T-cell (primary cell): ENCODE measurements at regions not wholly inside any gene's neighbourhood (a gene's known extent, or its start where the extent isn't known, plus 50 kb on each side); places are given as distances from the start of the nearest gene placed in this dataset.

Source experiments
- ATAC-seq, 4 experiments: fragments of 200-7000 bp in 3 of 4; fragments of 150-1000 bp in 1 of 4; cut with Tn5 transposase; replicated peaks in 1 of 4; 1 replicate in 3 of 4; 2 replicates in 1 of 4; pipeline ENCODE4 v1.10.0; 2021; ENCODE audit warnings: moderate library complexity in 3 of 4, mild to moderate bottlenecking in 2 of 4, moderate number of reproducible peaks in 1 of 4
- CTCF ChIA-PET, 2 donors: fragments of 300-600 bp; sonication (Branson Sonifier 250); formaldehyde crosslinking; loops; one replicate each; lab custom pipeline; 2022; ENCODE audit warnings: antibody characterized with exemption in 2 of 2; lab: Charles Lee
- POLR2A ChIA-PET, 2 donors: fragments of 300-600 bp; sonication (Branson Sonifier 250); formaldehyde crosslinking; loops; one replicate each; lab custom pipeline; 2022; ENCODE audit warnings: antibody characterized with exemption in 2 of 2; lab: Charles Lee
- DNase-seq, 35 experiments: peaks; one replicate each; pipeline versions ENCODE4 v3.0.0 to v3.0.0-alpha.2; 2013 to 2023
- H3K27ac ChIP-seq: one replicate; pipeline ENCODE4 v1.5.1; 2013; ENCODE audit warnings: low read length
- H3K27me3 ChIP-seq, 2 experiments: replicated peaks in 1 of 2; 1 replicate in 1 of 2; 2 replicates in 1 of 2; pipeline versions ENCODE4 v1.6.1 to v1.7.0; 2013; ENCODE audit warnings: low read length in 1 of 2, mixed read lengths in 1 of 2; ENCODE audit not compliant: control insufficient read depth in 2 of 2, insufficient read depth in 2 of 2; ENCODE audit errors: extremely low read depth in 1 of 2
- H3K36me3 ChIP-seq, 2 donors: 1 replicate in 1 of 2; 2 replicates in 1 of 2; pipeline versions ENCODE4 v1.6.1 to v1.7.0; 2013; ENCODE audit warnings: low read length in 1 of 2; ENCODE audit not compliant: control insufficient read depth in 2 of 2, insufficient read depth in 1 of 2; ENCODE audit errors: extremely low read depth in 1 of 2
- H3K4me1 ChIP-seq, 2 experiments: 1 replicate in 1 of 2; 2 replicates in 1 of 2; pipeline versions ENCODE4 v1.6.1 to v1.7.0; 2013; ENCODE audit warnings: low read length in 2 of 2, mixed read lengths in 1 of 2; ENCODE audit not compliant: insufficient read depth in 2 of 2, control insufficient read depth in 1 of 2; ENCODE audit errors: extremely low read depth in 1 of 2
- H3K4me3 ChIP-seq, 2 donors: 1 replicate in 1 of 2; 2 replicates in 1 of 2; pipeline versions ENCODE4 v1.5.1 to v1.7.0; 2013; ENCODE audit warnings: mild to moderate bottlenecking in 2 of 2, low read length in 1 of 2, moderate library complexity in 1 of 2; ENCODE audit not compliant: control insufficient read depth in 1 of 2; ENCODE audit errors: extremely low read depth in 1 of 2
- H3K9me3 ChIP-seq: 2 replicates; pipeline ENCODE4 v1.7.0; 2013
- H3K27ac Mint-ChIP-seq, 2 donors: one replicate each; pipeline ENCODE4 v1.8.0; 2020 to 2021; ENCODE audit warnings: mild to moderate bottlenecking in 2 of 2, mixed read lengths in 2 of 2
- H3K27me3 Mint-ChIP-seq, 2 donors: one replicate each; pipeline ENCODE4 v1.8.0; 2021 to 2022; ENCODE audit warnings: mixed read lengths in 2 of 2
- H3K36me3 Mint-ChIP-seq: one replicate; pipeline ENCODE4 v1.8.0; 2021; ENCODE audit warnings: mixed read lengths
- H3K4me1 Mint-ChIP-seq, 3 donors: one replicate each; pipeline ENCODE4 v1.8.0; 2020 to 2022; ENCODE audit warnings: mixed read lengths in 3 of 3, mild to moderate bottlenecking in 1 of 3
- H3K4me3 Mint-ChIP-seq, 3 donors: one replicate each; pipeline ENCODE4 v1.8.0; 2020 to 2022; ENCODE audit warnings: mild to moderate bottlenecking in 3 of 3, mixed read lengths in 3 of 3, moderate library complexity in 3 of 3
- H3K9me3 Mint-ChIP-seq, 3 donors: one replicate each; pipeline ENCODE4 v1.8.0; 2020 to 2022; ENCODE audit warnings: mixed read lengths in 3 of 3
- WGBS: methylation state at CpG from one replicate; pipeline ENCODE4 v1.1.5; 2013; ENCODE audit warnings: missing lambda C conversion rate; ENCODE audit not compliant: insufficient coverage; 5-methylcytosine and 5-hydroxymethylcytosine counted together

DNA sequence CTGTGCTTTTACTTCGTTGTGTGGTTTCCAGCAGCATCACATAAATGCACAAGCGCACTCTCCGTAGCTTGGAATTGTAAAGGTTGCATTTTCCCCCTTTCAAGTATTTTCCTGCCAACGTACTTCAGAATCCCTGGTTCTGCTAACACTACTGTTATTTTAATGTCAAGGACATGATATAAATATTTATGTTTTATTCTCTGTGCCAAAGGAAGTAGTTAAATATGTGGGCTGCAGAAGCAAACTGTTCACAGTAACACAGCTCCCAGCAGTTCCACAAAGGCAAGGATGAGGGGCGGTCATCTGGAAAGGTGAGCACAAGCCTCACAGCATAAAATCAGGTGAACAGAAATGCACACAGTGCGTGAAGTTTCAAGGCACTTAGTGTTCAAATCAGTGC is 85.3 kb upstream of the PDE10A start:
- no CpG with 5 or more reads among the region's 6 CpGs for WGBS
- CTCF ChIA-PET: no interaction called here

DNA sequence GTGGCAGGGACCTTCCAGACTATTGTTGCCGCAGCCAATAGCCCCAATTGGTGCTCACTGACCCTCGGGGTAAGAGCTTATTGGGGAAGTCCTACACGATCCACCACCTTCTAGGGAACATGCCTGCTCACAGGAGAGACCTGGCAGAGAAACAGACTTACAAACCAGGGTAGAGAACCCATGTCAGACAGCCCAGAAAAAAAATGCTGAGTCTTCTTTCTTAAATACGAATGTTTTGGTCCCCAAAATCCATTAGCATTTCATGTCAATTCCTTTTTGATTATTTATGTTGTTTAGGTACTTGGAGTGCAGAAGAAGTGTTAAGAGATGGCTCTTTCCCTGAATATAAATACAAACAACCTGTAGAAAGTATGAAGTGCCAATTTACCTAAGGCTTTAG is 84.9 kb upstream of the PDE10A start:
- Histone ChIP-seq H3K27ac (no peak overlapping the region), H3K4me1 (no peaks in the 10 kb centered on the region), H3K36me3 (no peaks in the 10 kb centered on the region), H3K9me3 (no peaks in the 10 kb centered on the region), H3K27me3 (peaks cover 0 to 10% of the 10 kb centered on the region in 2 experiments), H3K4me3 (no peak overlapping the region)
- ChIA-PET CTCF (no interaction called here), POLR2A (no interaction called here)
- Mint-ChIP-seq H3K27ac (no peak overlapping the region), H3K9me3 (peaks cover 4 to 6% (median 5%) of the 10 kb centered on the region in 3 donors), H3K4me3 (no peak overlapping the region), H3K4me1 (no peaks in the 10 kb centered on the region), H3K27me3 (peaks cover 2 to 3% of the 10 kb centered on the region in 2 donors), H3K36me3 (no peaks in the 10 kb centered on the region)
- no CpG with 5 or more reads among the region's 4 CpGs for WGBS
- DNase-seq (no peak), ATAC-seq (no peak)

More for the DNA sequence above, 85.3 kb upstream of the PDE10A start:
- ATAC-seq (no peak), DNase-seq (no peak)
- no peak overlapping the region for H3K27ac Mint-ChIP-seq
- no peaks in the 10 kb centered on the region for H3K36me3 Mint-ChIP-seq
- no peak overlapping the region for H3K4me3 Mint-ChIP-seq
- no peaks in the 10 kb centered on the region for H3K4me1 Mint-ChIP-seq
- H3K27me3 Mint-ChIP-seq: peaks cover 2 to 3% of the 10 kb centered on the region in 2 donors
- Histone ChIP-seq H3K27ac (no peak overlapping the region), H3K36me3 (no peaks in the 10 kb centered on the region), H3K4me3 (no peak overlapping the region), H3K9me3 (no peaks in the 10 kb centered on the region), H3K4me1 (no peaks in the 10 kb centered on the region), H3K27me3 (peaks cover 0 to 10% of the 10 kb centered on the region in 2 experiments)
- peaks cover 4 to 6% (median 5%) of the 10 kb centered on the region in 3 donors for H3K9me3 Mint-ChIP-seq
- POLR2A ChIA-PET: no interaction called here

DNA sequence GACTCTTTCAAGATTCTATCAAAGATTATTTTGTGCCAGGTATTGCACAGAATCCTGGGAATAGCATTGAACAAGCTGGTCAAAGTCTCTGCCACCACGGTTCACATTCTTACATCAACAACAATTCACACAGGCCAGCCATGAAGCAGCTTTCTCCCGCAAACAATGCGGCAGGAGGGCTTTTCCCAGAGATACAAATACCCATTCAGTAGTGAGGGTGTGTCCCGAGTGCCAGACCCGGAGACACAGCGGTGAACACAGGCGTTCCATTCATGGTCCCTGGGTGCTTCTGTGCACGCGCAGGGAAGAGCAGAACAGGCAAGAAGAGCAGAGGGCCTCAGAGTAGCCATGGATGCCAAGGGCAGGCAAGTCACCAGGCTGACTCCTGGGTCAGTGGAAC is 83.3 kb upstream of the PDE10A start:
- Histone ChIP-seq H3K27me3 (peaks cover 0 to 8% of the 10 kb centered on the region in 2 experiments), H3K36me3 (no peaks in the 10 kb centered on the region), H3K4me1 (no peaks in the 10 kb centered on the region), H3K27ac (no peak overlapping the region), H3K4me3 (no peak overlapping the region), H3K9me3 (no peaks in the 10 kb centered on the region)
- ChIA-PET POLR2A (no interaction called here), CTCF (no interaction called here)
- Mint-ChIP-seq H3K9me3 (peaks cover 4 to 9% (median 5%) of the 10 kb centered on the region in 3 donors), H3K27me3 (peaks cover 2 to 3% of the 10 kb centered on the region in 2 donors), H3K27ac (no peak overlapping the region), H3K36me3 (no peaks in the 10 kb centered on the region), H3K4me1 (no peaks in the 10 kb centered on the region), H3K4me3 (no peak overlapping the region)
- 86% methylated on average over 6 of the region's 9 CpGs for WGBS
- no peak for ATAC-seq
- no peak for DNase-seq

DNA sequence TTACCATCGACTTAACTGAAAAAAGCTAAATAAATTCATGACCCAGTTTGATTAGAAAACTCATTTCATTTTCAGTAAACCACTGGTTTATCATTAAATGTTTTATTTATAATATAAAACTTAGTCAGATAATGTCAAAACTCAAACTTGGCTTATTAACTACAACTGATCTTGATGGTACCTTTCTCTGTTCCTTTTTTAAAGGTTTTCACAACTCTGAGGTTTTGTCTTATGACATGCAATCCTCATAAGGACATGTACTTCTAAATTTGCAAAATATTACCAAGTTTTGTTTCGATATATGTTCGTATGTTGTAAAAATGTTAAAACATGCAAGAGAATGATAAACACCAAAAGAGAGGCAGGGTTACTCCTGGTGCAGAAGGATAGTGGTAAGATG is 82.5 kb upstream of the PDE10A start:
- ChIA-PET CTCF (no interaction called here), POLR2A (no interaction called here)
- Histone ChIP-seq H3K27me3 (peaks cover 0 to 2% of the 10 kb centered on the region in 2 experiments), H3K27ac (no peak overlapping the region), H3K4me3 (no peak overlapping the region), H3K36me3 (no peaks in the 10 kb centered on the region), H3K9me3 (no peaks in the 10 kb centered on the region), H3K4me1 (no peaks in the 10 kb centered on the region)
- H3K36me3 Mint-ChIP-seq: no peaks in the 10 kb centered on the region
- DNase-seq (no peak), ATAC-seq (no peak)
- peaks cover 4 to 11% (median 5%) of the 10 kb centered on the region in 3 donors for H3K9me3 Mint-ChIP-seq
- no peaks in the 10 kb centered on the region for H3K4me1 Mint-ChIP-seq
- H3K27me3 Mint-ChIP-seq: peaks cover under 1 to 4% of the 10 kb centered on the region in 2 donors
- no peak overlapping the region for H3K4me3 Mint-ChIP-seq
- no peak overlapping the region for H3K27ac Mint-ChIP-seq
- 100% methylated on average over 1 of the region's 3 CpGs for WGBS

DNA sequence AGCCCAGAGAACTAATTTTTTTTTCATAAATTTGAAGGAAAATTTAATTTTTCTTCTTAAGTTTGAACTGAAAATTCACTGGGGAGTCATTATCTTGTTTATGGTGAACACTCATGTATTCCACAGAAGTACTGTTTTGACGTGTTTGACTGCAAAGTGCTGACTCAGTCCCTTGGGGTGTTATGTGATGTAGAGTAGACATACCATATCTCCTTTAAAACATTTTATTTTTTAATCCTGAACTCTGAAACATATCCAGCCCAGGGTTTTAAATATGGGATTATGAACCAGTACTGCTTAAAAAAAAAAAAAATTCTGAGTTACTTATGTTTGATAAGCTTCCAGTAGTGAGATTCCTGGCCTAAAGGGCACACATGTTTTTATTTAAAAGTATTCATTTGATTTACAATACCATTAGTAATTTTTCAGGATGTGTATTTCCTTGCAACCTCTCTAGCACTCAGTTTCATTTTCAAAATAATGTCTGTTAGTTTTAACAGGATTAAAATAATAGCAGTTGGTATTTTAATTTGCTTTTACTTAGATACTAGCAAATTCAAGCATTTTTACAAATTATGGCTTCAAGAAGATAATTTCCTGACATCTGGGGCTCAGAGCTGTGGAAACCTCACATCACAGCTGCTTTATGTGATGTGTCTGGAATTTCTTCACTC is 81.7 kb upstream of the PDE10A start:
- Histone ChIP-seq H3K9me3 (no peaks in the 10 kb centered on the region), H3K4me1 (no peaks in the 10 kb centered on the region), H3K4me3 (no peak overlapping the region), H3K27me3 (no peaks in the 10 kb centered on the region), H3K36me3 (no peaks in the 10 kb centered on the region), H3K27ac (no peak overlapping the region)
- POLR2A ChIA-PET: no interaction called here
- no peaks in the 10 kb centered on the region for H3K4me1 Mint-ChIP-seq
- peaks cover 0 to 4% of the 10 kb centered on the region in 2 donors for H3K27me3 Mint-ChIP-seq
- H3K27ac Mint-ChIP-seq: no peak overlapping the region
- no peaks in the 10 kb centered on the region for H3K36me3 Mint-ChIP-seq
- peaks cover 4 to 12% (median 5%) of the 10 kb centered on the region in 3 donors for H3K9me3 Mint-ChIP-seq
- CTCF ChIA-PET: no interaction called here
- no CpG with 5 or more reads among the region's 1 CpG for WGBS
- DNase-seq (no peak), ATAC-seq (no peak)
- H3K4me3 Mint-ChIP-seq: no peak overlapping the region

DNA sequence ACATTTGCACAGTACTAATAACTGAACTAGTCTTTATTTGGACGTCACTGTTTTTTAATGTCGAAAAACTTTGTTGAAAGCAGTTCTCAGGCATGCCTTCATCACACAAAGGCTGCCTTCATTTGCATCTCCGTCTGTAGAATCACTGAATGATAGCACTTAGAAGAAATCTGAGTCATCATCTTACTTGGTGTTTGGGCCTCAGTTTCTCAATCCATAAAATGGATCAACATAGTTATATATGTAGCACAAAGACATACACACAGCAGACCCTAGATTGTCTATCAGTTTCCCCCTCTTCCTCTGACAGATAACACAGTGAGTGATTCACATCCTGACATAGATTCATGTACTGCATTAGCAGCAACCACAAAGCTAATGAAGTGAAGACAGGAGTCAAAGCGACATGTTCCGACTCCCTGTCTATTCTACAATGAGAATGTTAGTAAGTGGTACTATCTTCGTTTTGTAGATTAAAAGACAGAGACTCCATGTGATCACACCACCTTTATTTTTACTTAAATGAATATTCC is 80.4 kb upstream of the PDE10A start:
- no peak overlapping the region for H3K27ac Mint-ChIP-seq
- no peaks in the 10 kb centered on the region for H3K27me3 ChIP-seq
- 71% methylated on average over 3 of the region's 6 CpGs for WGBS
- no peak for DNase-seq
- H3K4me3 Mint-ChIP-seq: no peak overlapping the region
- POLR2A ChIA-PET: no interaction called here
- no peaks in the 10 kb centered on the region for H3K36me3 Mint-ChIP-seq
- H3K4me1 Mint-ChIP-seq: no peaks in the 10 kb centered on the region
- CTCF ChIA-PET: no interaction called here
- no peaks in the 10 kb centered on the region for H3K36me3 ChIP-seq
- H3K4me1 ChIP-seq: no peaks in the 10 kb centered on the region
- H3K4me3 ChIP-seq: no peak overlapping the region
- H3K9me3 Mint-ChIP-seq: peaks cover 5 to 11% (median 8%) of the 10 kb centered on the region in 3 donors
- no peak overlapping the region for H3K27ac ChIP-seq
- no peaks in the 10 kb centered on the region for H3K9me3 ChIP-seq
- no peak for ATAC-seq
- peaks cover 0 to 4% of the 10 kb centered on the region in 2 donors for H3K27me3 Mint-ChIP-seq
